OCI-LY7 (cell line): ENCODE measurements at regions not wholly inside any gene's neighbourhood (a gene's known extent, or its start where the extent isn't known, plus 50 kb on each side); places are given as distances from the start of the nearest gene placed in this dataset.

Experiments
- BruUV-seq: library from RNA; stranded (reverse); fragments of 400-500 nt; replicated peaks from 2 replicates; lab custom pipeline; 2021; lab: Mats Ljungman, UMichigan
- CTCF ChIA-PET: fragments of 300-600 bp; sonication (Branson Sonifier 250); formaldehyde crosslinking; loops from one replicate; lab custom pipeline; 2022; ENCODE audit warnings: antibody characterized with exemption; ENCODE audit not compliant: unreplicated experiment; lab: Charles Lee
- POLR2A ChIA-PET: fragments of 300-600 bp; sonication (Branson Sonifier 250); formaldehyde crosslinking; loops from one replicate; lab custom pipeline; 2022; ENCODE audit warnings: antibody characterized with exemption; lab: Charles Lee
- DNase-seq: peaks from one replicate; pipeline ENCODE4 v3.0.0-alpha.2; 2015; ENCODE audit warnings: low spot score
- H2AFZ ChIP-seq: fragments of 200-600 bp; sonication (generic), shearing (Covaris generic); 2 replicates; pipeline ENCODE4 v1.6.1; 2014; ENCODE audit warnings: mild to moderate bottlenecking, antibody characterized with exemption, low read length, moderate library complexity
- H3K27ac ChIP-seq: fragments of 200-600 bp; sonication (generic); 2 replicates; pipeline ENCODE4 v1.5.1; 2014; ENCODE audit warnings: mixed run types, low read depth, mild to moderate bottlenecking, moderate library complexity, low read length, inconsistent platforms; ENCODE audit not compliant: poor library complexity, severe bottlenecking
- H3K36me3 ChIP-seq: fragments of 200-600 bp; sonication (generic); 2 replicates; pipeline ENCODE4 v1.6.1; 2014; ENCODE audit warnings: mild to moderate bottlenecking, antibody characterized with exemption, low read length, moderate library complexity, mixed read lengths; ENCODE audit not compliant: insufficient read depth
- H3K4me1 ChIP-seq: fragments of 200-600 bp; sonication (generic); 2 replicates; pipeline ENCODE4 v1.5.1; 2014; ENCODE audit warnings: mild to moderate bottlenecking, low read length; ENCODE audit not compliant: insufficient read depth, poor library complexity, severe bottlenecking
- H3K4me2 ChIP-seq: fragments of 200-600 bp; sonication (generic); 2 replicates; pipeline ENCODE4 v1.6.1; 2014; ENCODE audit warnings: mild to moderate bottlenecking, low read length
- H3K4me3 ChIP-seq: fragments of 200-600 bp; sonication (generic); 2 replicates; pipeline ENCODE4 v1.5.1; 2014; ENCODE audit warnings: mild to moderate bottlenecking, low read depth, low read length; ENCODE audit not compliant: poor library complexity, severe bottlenecking
- H3K79me2 ChIP-seq: fragments of 200-600 bp; sonication (generic); 2 replicates; pipeline ENCODE4 v1.6.1; 2016; ENCODE audit warnings: low read depth, mild to moderate bottlenecking, low read length, moderate library complexity, mixed read lengths; ENCODE audit not compliant: insufficient read depth
- H3K9me2 ChIP-seq: fragments of 200-600 bp; sonication (generic); 2 replicates; pipeline ENCODE4 v1.6.1; 2016; ENCODE audit warnings: mild to moderate bottlenecking, low read length, mixed read lengths; ENCODE audit not compliant: insufficient read depth
- H3K9me3 ChIP-seq: fragments of 200-600 bp; sonication (generic); 2 replicates; pipeline ENCODE4 v1.6.1; 2014; ENCODE audit warnings: mild to moderate bottlenecking, mixed run types, low read length, mixed read lengths
- H4K20me1 ChIP-seq: fragments of 200-600 bp; sonication (generic); 2 replicates; pipeline ENCODE4 v1.6.1; 2014; ENCODE audit warnings: mild to moderate bottlenecking, antibody characterized with exemption, low read length, moderate library complexity, mixed read lengths; ENCODE audit not compliant: insufficient read depth
- EZH2phosphoT487 ChIP-seq: fragments of 200-600 bp; sonication (generic); IDR thresholded peaks from 2 replicates; pipeline ENCODE4 v1.6.1; 2018; ENCODE audit warnings: low read depth, borderline replicate concordance, mild to moderate bottlenecking, mixed run types, antibody characterized with exemption, low read length, moderate library complexity, mixed read lengths
- intact Hi-C: fragments of 100-400 bp; cut with micrococcal nuclease; formaldehyde crosslinking; loops from one replicate; pipeline ENCODE4 v1.10.0; 2022; ENCODE audit not compliant: unreplicated experiment
- TF ChIP-seq, protein P1 (sequence below): fragments of 200-600 bp; sonication (generic); conservative IDR thresholded peaks from 2 replicates; pipeline ENCODE4 v1.5.1; 2014; ENCODE audit warnings: mild to moderate bottlenecking, antibody characterized with exemption, low read length, moderate library complexity, mixed read lengths

DNA sequence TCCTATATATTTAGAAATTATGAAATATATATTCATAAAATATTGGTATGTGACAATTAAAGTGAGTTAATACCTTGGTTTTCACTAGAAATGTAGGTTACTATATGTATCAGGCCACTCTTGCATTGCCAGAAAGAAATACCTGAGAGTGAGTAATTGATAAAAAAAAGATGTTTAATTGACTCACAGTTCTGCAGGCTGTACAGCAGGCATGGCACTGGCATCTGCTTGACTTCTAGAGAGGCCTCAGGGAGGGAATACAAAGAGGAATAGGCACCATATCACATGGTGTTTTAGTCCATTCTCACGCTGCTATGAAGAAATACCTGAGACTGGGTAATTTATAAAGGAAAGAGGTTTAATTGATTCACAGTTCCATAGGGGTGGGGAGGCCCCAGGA, 1560.6 kb downstream of the STIM2 start:
- Histone ChIP-seq H4K20me1 (no peaks in the 10 kb centered on the region), H2AFZ (no peak overlapping the region), H3K9me3 (no peaks in the 10 kb centered on the region), H3K9me2 (no peaks in the 10 kb centered on the region), H3K4me2 (no peak overlapping the region), H3K79me2 (no peaks in the 10 kb centered on the region), H3K4me1 (no peaks in the 10 kb centered on the region), H3K27ac (no peak overlapping the region), H3K4me3 (no peak overlapping the region), H3K36me3 (no peaks in the 10 kb centered on the region)
- ChIA-PET CTCF (no interaction called here), POLR2A (no interaction called here)
- intact Hi-C loops = no loop called here
- TF ChIP-seq, protein P1, sequence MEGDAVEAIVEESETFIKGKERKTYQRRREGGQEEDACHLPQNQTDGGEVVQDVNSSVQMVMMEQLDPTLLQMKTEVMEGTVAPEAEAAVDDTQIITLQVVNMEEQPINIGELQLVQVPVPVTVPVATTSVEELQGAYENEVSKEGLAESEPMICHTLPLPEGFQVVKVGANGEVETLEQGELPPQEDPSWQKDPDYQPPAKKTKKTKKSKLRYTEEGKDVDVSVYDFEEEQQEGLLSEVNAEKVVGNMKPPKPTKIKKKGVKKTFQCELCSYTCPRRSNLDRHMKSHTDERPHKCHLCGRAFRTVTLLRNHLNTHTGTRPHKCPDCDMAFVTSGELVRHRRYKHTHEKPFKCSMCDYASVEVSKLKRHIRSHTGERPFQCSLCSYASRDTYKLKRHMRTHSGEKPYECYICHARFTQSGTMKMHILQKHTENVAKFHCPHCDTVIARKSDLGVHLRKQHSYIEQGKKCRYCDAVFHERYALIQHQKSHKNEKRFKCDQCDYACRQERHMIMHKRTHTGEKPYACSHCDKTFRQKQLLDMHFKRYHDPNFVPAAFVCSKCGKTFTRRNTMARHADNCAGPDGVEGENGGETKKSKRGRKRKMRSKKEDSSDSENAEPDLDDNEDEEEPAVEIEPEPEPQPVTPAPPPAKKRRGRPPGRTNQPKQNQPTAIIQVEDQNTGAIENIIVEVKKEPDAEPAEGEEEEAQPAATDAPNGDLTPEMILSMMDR = no peak
- no peak for TF ChIP-seq EZH2phosphoT487
- no peak for DNase-seq
- no TSS peak for BruUV-seq

DNA sequence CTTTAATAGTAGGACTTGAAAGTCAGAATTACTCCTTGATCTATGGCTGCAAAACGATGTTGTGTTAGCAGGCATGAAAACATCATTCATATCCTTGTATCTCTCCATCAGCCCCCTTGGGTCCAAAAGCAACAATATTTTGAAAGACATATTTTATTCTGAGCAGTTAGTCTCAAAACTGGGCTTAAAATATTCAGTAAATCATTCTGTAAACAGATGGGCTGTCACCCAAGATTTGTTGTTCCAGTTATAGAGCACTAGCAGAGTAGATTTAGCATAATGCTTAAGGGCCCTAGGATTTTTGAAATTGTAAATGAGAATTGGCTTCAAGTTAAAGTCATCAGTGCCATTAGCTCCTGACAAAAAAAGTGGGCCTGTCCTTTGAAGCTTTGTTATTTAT, 1565.6 kb downstream of the STIM2 start:
- H3K4me3 ChIP-seq = no peak overlapping the region
- BruUV-seq = no TSS peak
- no peaks in the 10 kb centered on the region for H3K4me1 ChIP-seq
- no peaks in the 10 kb centered on the region for H3K36me3 ChIP-seq
- no peaks in the 10 kb centered on the region for H3K79me2 ChIP-seq
- DNase-seq = no peak
- ChIA-PET CTCF (no interaction called here), POLR2A (no interaction called here)
- intact Hi-C loops = no loop called here
- TF ChIP-seq EZH2phosphoT487 = no peak
- TF ChIP-seq, protein P1 = no peak
- no peak overlapping the region for H2AFZ ChIP-seq
- H3K4me2 ChIP-seq = no peak overlapping the region
- H3K9me3 ChIP-seq = no peaks in the 10 kb centered on the region
- H3K27ac ChIP-seq = no peak overlapping the region
- H3K9me2 ChIP-seq = no peaks in the 10 kb centered on the region
- H4K20me1 ChIP-seq = no peaks in the 10 kb centered on the region

GRCh38 chr4:28427306-28428085, 1566.9 kb downstream of the STIM2 start:
- BruUV-seq = no TSS peak
- H3K4me2 ChIP-seq = no peak overlapping the region
- no peak for DNase-seq
- H3K79me2 ChIP-seq = no peaks in the 10 kb centered on the region
- no peaks in the 10 kb centered on the region for H3K36me3 ChIP-seq
- H3K9me3 ChIP-seq = no peaks in the 10 kb centered on the region
- TF ChIP-seq, protein P1 = no peak
- TF ChIP-seq EZH2phosphoT487 = no peak
- H3K9me2 ChIP-seq = no peaks in the 10 kb centered on the region
- H4K20me1 ChIP-seq = no peaks in the 10 kb centered on the region
- no peak overlapping the region for H3K27ac ChIP-seq
- H3K4me3 ChIP-seq = no peak overlapping the region
- no peak overlapping the region for H2AFZ ChIP-seq
- CTCF ChIA-PET = no interaction called here
- H3K4me1 ChIP-seq = no peaks in the 10 kb centered on the region
- POLR2A ChIA-PET = interaction anchor here (0.8 kb wide), 1 partner anchor 521 kb away, joined by 3 read pairs; no protein-coding TSS in a partner anchor
- intact Hi-C loops = no loop called here
